Hepatocyte (in vitro differentiated cells): ENCODE measurements at regions not wholly inside any gene's neighbourhood (a gene's known extent, or its start where the extent isn't known, plus 50 kb on each side); places are given as distances from the start of the nearest gene placed in this dataset.

Source experiments
- DNase-seq: peaks from one replicate; pipeline ENCODE4 v3.0.0-alpha.2; 2016; ENCODE audit warnings: low spot score
- H2AFZ ChIP-seq: fragments of 200-600 bp; sonication (generic); 2 replicates; pipeline ENCODE4 v1.6.0; 2016; ENCODE audit warnings: antibody characterized with exemption, mild to moderate bottlenecking
- H3K27ac ChIP-seq: fragments of 200-600 bp; sonication (generic); 2 replicates; pipeline ENCODE4 v1.5.1; 2016; ENCODE audit warnings: mild to moderate bottlenecking
- H3K27me3 ChIP-seq: fragments of 200-600 bp; sonication (generic); 2 replicates; pipeline ENCODE4 v1.6.1; 2016
- H3K36me3 ChIP-seq: fragments of 200-600 bp; sonication (generic); replicated peaks from 2 replicates; pipeline ENCODE4 v1.5.1; 2016; ENCODE audit warnings: low read depth; ENCODE audit not compliant: insufficient read depth
- H3K4me1 ChIP-seq: fragments of 200-600 bp; sonication (generic); 2 replicates; pipeline ENCODE4 v1.5.1; 2016; ENCODE audit warnings: mild to moderate bottlenecking, moderate library complexity; ENCODE audit not compliant: insufficient read depth
- H3K4me2 ChIP-seq: fragments of 200-600 bp; sonication (generic); 2 replicates; pipeline ENCODE4 v1.6.0; 2016
- H3K4me3 ChIP-seq: fragments of 200-600 bp; sonication (generic); 2 replicates; pipeline ENCODE4 v1.5.1; 2016; ENCODE audit warnings: mild to moderate bottlenecking
- H3K79me2 ChIP-seq: fragments of 200-600 bp; sonication (generic); 2 replicates; pipeline ENCODE4 v1.6.0; 2017; ENCODE audit warnings: mild to moderate bottlenecking
- H3K9me2 ChIP-seq: fragments of 200-600 bp; sonication (generic); replicated peaks from 2 replicates; pipeline ENCODE4 v1.6.0; 2017; ENCODE audit warnings: mild to moderate bottlenecking; ENCODE audit not compliant: insufficient read depth
- H3K9me3 ChIP-seq: fragments of 200-600 bp; sonication (generic); 2 replicates; pipeline ENCODE4 v1.5.1; 2016; ENCODE audit warnings: low read depth, mild to moderate bottlenecking
- H4K20me1 ChIP-seq: fragments of 200-600 bp; sonication (generic); 2 replicates; pipeline ENCODE4 v1.6.0; 2016; ENCODE audit warnings: mild to moderate bottlenecking; ENCODE audit not compliant: insufficient read depth, poor library complexity, severe bottlenecking
- EZH2 ChIP-seq: fragments of 200-600 bp; sonication (generic); IDR thresholded peaks from 2 replicates; pipeline ENCODE4 v1.6.1; 2016; ENCODE audit warnings: antibody characterized with exemption, mild to moderate bottlenecking, borderline replicate concordance
- EZH2phosphoT487 ChIP-seq: fragments of 200-600 bp; sonication (generic); IDR thresholded peaks from one replicate; pipeline ENCODE4 v1.6.1; 2018; ENCODE audit warnings: antibody characterized with exemption, mild to moderate bottlenecking, low read depth, moderate library complexity; ENCODE audit not compliant: unreplicated experiment, severe bottlenecking
- WGBS: methylation state at CpG from one replicate; pipeline ENCODE4 v1.1.6; 2016; ENCODE audit warnings: low lambda C conversion rate; ENCODE audit errors: missing lambda C conversion rate; 5-methylcytosine and 5-hydroxymethylcytosine counted together
- TF ChIP-seq, protein P1 (sequence below): fragments of 200-600 bp; sonication (generic); IDR thresholded peaks from 2 replicates; pipeline ENCODE4 v1.5.1; 2016; ENCODE audit warnings: antibody characterized with exemption, mild to moderate bottlenecking; ENCODE audit not compliant: poor library complexity

DNA sequence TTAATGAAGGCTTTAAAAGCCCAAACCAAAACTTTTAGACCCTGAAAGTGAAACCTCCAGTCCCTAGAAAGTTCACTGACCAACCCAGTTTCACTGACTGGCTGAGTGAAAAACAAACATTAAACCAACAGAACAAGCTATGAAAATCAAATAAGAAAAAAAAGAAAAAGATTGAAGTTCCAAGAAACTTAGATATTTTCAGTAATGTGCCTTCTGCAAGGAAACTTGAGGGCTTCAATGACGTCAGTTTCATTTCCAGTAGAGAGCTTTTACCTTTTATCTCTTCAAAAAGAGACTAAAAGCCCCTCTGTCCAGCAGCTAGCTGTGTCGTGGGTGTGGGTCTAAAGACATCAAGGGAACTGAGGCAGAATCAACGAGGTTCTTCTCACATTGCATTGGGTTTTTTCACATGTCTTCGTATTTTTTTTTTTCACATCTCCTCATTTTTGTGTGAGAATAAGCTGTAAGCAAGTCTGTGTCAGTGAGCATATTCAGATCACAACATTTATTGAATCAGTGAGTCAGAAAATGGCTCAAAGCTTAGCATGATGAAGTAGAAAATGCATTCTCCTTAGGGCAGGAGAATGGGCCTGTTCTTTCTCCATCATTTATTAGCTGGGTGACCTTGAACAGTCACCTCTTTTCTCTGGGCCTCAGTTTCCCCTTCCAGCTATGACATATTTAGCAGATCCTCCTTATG lies 54.8 kb upstream of the BCL6 start:
- Histone ChIP-seq H4K20me1 (no peaks in the 10 kb centered on the region), H3K27me3 (no peaks in the 10 kb centered on the region), H3K9me3 (no peaks in the 10 kb centered on the region), H3K4me2 (peak overlapping the region; percentile 23), H3K79me2 (no peaks in the 10 kb centered on the region), H3K9me2 (no peaks in the 10 kb centered on the region), H2AFZ (no peak overlapping the region), H3K4me1 (no peaks in the 10 kb centered on the region), H3K4me3 (no peak overlapping the region), H3K27ac (peak overlapping the region; percentile 1), H3K36me3 (no peaks in the 10 kb centered on the region)
- TF ChIP-seq EZH2 (no peak), EZH2phosphoT487 (no peak)
- no peak for DNase-seq
- 62% methylated on average over 4 of the region's 4 CpGs for WGBS

DNA sequence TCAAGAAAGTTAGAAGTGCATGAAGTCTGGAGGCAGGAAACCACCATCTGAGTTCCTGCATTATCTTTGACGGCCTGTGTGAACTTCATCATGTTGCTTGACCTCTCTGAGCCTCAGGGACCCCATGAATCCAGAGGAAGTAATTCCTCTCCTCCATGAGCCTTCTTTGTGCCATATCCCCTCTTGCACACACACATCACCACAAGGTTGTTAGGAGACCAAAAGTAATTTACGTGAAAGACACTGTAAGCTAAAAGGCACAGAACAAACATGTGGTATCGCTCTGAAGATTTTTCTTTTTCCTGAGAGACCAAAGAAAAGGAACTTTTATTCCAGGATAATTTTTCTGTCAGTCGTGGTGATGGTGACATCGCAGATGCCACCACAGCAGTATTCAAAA lies 55.9 kb upstream of the BCL6 start:
- Histone ChIP-seq H3K4me2 (no peak overlapping the region), H4K20me1 (no peaks in the 10 kb centered on the region), H3K79me2 (no peaks in the 10 kb centered on the region), H3K36me3 (no peaks in the 10 kb centered on the region), H3K9me2 (no peaks in the 10 kb centered on the region), H3K27me3 (no peaks in the 10 kb centered on the region), H3K9me3 (no peaks in the 10 kb centered on the region), H3K4me1 (no peaks in the 10 kb centered on the region), H2AFZ (no peak overlapping the region), H3K27ac (no peak overlapping the region), H3K4me3 (no peak overlapping the region)
- WGBS: 90% methylated on average over 5 of the region's 5 CpGs
- TF ChIP-seq EZH2phosphoT487 (no peak), EZH2 (no peak)
- TF ChIP-seq, protein P1, sequence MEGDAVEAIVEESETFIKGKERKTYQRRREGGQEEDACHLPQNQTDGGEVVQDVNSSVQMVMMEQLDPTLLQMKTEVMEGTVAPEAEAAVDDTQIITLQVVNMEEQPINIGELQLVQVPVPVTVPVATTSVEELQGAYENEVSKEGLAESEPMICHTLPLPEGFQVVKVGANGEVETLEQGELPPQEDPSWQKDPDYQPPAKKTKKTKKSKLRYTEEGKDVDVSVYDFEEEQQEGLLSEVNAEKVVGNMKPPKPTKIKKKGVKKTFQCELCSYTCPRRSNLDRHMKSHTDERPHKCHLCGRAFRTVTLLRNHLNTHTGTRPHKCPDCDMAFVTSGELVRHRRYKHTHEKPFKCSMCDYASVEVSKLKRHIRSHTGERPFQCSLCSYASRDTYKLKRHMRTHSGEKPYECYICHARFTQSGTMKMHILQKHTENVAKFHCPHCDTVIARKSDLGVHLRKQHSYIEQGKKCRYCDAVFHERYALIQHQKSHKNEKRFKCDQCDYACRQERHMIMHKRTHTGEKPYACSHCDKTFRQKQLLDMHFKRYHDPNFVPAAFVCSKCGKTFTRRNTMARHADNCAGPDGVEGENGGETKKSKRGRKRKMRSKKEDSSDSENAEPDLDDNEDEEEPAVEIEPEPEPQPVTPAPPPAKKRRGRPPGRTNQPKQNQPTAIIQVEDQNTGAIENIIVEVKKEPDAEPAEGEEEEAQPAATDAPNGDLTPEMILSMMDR: no peak
- no peak for DNase-seq

DNA sequence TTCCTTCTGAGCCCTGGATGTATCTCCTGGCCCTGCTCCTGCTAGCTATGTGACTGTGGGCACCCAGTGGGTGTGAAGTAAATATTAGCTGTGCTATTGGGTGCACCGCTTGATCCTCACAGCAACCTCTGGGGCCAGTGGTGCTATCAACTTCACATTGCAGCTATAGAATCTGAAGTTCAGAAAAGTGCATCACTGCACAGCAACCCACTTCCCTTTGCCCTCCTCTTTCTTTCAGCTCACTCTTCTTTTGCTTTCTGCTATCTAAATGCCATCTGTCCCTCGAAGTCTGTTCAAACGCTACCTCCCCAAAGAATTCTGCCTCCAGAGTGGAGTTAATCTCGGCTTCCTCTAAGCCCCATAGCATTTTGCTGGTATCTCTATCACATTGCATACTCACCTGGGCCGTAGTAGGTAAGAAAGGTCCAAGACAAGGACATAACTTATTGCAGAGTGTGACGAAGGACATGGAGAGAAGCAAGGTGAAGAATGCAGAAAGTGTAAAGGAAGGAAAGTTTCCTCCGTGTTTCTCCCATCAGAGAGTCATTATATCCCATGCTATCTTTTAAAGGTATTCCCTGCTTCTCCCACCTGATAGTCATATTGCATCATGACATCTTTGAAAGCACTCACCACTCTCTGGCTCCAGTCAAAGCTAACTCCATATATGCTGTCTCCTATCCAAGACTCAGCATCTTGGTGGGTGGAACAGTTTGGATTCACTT lies 57.1 kb upstream of the BCL6 start:
- no peaks in the 10 kb centered on the region for H3K9me2 ChIP-seq
- H3K9me3 ChIP-seq: no peaks in the 10 kb centered on the region
- WGBS: 74% methylated on average over 7 of the region's 7 CpGs
- TF ChIP-seq EZH2 (no peak), EZH2phosphoT487 (no peak)
- TF ChIP-seq, protein P1: no peak
- H3K27ac ChIP-seq: no peak overlapping the region
- H3K79me2 ChIP-seq: no peaks in the 10 kb centered on the region
- no peak overlapping the region for H3K4me2 ChIP-seq
- peaks cover 1% of the 10 kb centered on the region for H3K4me1 ChIP-seq
- H3K36me3 ChIP-seq: no peaks in the 10 kb centered on the region
- no peaks in the 10 kb centered on the region for H3K27me3 ChIP-seq
- H4K20me1 ChIP-seq: no peaks in the 10 kb centered on the region
- H3K4me3 ChIP-seq: no peak overlapping the region
- DNase-seq: no peak
- H2AFZ ChIP-seq: no peak overlapping the region

DNA sequence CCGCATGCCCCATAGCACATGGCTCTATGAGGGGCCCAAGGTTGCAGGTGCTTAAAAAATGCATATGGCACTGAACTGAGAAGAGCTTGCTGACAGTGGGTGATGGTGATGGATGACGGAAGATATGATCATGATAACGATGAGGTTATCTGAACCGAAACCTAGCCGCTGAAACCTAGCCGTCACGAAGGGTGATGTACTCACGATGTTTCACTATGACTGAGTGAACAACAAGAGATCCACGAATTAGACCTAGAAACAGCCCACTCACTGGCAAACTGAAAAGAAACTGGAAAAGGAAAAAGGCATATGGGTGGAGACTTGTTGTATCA lies 57.6 kb upstream of the BCL6 start:
- Histone ChIP-seq H3K36me3 (no peaks in the 10 kb centered on the region), H3K9me3 (no peaks in the 10 kb centered on the region), H3K4me2 (no peak overlapping the region), H3K27me3 (no peaks in the 10 kb centered on the region), H3K9me2 (no peaks in the 10 kb centered on the region), H4K20me1 (no peaks in the 10 kb centered on the region), H3K4me3 (no peak overlapping the region), H2AFZ (no peak overlapping the region), H3K27ac (no peak overlapping the region), H3K79me2 (no peaks in the 10 kb centered on the region), H3K4me1 (peaks cover 6% of the 10 kb centered on the region)
- DNase-seq: no peak
- 93% methylated on average over 9 of the region's 9 CpGs for WGBS
- TF ChIP-seq, protein P1: no peak
- no peak for TF ChIP-seq EZH2
- TF ChIP-seq EZH2phosphoT487: no peak
